ENCODE measurements at regions not wholly inside any gene's neighbourhood (a gene's known extent, or its start where the extent isn't known, plus 50 kb on each side); places are given as distances from the start of the nearest gene placed in this dataset.

DNA sequence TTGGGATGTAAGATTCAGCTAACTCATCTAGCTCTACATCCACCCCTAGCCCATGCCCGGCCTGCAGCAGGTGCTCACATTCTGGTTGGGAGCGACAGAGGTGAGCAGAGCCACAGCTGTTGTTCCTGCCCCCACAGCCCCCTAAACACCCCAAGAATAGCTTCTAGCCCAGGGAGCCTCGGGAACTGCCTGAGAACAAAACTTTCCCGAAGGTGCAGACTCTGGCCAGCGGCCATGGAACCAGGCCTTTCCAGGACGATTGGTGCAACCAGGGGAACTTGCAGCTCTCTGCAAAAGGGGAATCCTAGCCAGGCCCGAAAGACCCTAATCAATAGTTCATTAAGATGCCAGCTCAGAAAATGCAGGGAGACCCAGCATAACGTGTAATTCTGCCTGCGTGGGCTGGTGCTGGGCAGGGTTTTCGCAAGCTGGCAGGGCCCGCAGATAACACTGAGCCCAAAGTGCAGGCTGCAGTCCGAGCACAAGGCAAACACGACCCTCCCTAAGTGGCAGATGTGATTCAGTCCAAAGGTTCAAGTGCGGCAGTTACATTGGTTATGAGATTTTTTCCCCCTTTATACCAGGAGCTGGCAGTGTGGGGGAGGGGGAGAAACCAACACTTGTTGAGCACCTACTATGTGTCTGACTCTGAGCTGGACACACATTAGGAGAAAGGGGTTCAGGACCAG lies 122.5 kb upstream of the MAP1LC3B2 start (continued):
- TF ChIP-seq, protein P1, sequence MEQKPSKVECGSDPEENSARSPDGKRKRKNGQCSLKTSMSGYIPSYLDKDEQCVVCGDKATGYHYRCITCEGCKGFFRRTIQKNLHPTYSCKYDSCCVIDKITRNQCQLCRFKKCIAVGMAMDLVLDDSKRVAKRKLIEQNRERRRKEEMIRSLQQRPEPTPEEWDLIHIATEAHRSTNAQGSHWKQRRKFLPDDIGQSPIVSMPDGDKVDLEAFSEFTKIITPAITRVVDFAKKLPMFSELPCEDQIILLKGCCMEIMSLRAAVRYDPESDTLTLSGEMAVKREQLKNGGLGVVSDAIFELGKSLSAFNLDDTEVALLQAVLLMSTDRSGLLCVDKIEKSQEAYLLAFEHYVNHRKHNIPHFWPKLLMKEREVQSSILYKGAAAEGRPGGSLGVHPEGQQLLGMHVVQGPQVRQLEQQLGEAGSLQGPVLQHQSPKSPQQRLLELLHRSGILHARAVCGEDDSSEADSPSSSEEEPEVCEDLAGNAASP (CRISPR knock-in tag; IDR thresholded peaks at IDR 0.05; ENCODE audit: borderline replicate concordance), result no peak; the same call in 1 of the 2 replicates
- TF ChIP-seq RFXAP (CRISPR knock-in tag; IDR thresholded peaks at IDR 0.05; ENCODE audit: borderline replicate concordance) (no peak), SETDB1 (CRISPR knock-in tag; IDR thresholded peaks at IDR 0.05; ENCODE audit: borderline replicate concordance) (no peak), ZNF543 (CRISPR knock-in tag; IDR thresholded peaks at IDR 0.05) (no peak), ZNF143 (CRISPR knock-in tag; IDR thresholded peaks at IDR 0.05) (no peak), ZNF382 (CRISPR knock-in tag; IDR thresholded peaks at IDR 0.05; ENCODE audit: borderline replicate concordance) (no peak), ZFP90 (CRISPR knock-in tag; IDR thresholded peaks at IDR 0.05; ENCODE audit: borderline replicate concordance) (no peak), ZNF24 (IDR thresholded peaks at IDR 0.05) (no peak), MIXL1 (CRISPR knock-in tag; IDR thresholded peaks at IDR 0.05) (0 out of 2 replicates have a peak, but pooled peaks have one; percentile 33), PITX1 (CRISPR knock-in tag; IDR thresholded peaks at IDR 0.05) (peak; percentile 62), ZNF619 (CRISPR knock-in tag; IDR thresholded peaks at IDR 0.05) (no peak), ARHGAP35 (CRISPR knock-in tag; IDR thresholded peaks at IDR 0.05; ENCODE audit: borderline replicate concordance) (0 out of 2 replicates have a peak, but pooled peaks have one; percentile 16), DPF2 (CRISPR knock-in tag; IDR thresholded peaks at IDR 0.05; ENCODE audit: borderline replicate concordance, low read depth) (peak; percentile 70; the same call in 1 of the 2 replicates), PRPF4 (IDR thresholded peaks at IDR 0.05; ENCODE audit: low read depth, low read length, poor library complexity, severe bottlenecking) (no peak)
- TF ChIP-seq, protein P2, sequence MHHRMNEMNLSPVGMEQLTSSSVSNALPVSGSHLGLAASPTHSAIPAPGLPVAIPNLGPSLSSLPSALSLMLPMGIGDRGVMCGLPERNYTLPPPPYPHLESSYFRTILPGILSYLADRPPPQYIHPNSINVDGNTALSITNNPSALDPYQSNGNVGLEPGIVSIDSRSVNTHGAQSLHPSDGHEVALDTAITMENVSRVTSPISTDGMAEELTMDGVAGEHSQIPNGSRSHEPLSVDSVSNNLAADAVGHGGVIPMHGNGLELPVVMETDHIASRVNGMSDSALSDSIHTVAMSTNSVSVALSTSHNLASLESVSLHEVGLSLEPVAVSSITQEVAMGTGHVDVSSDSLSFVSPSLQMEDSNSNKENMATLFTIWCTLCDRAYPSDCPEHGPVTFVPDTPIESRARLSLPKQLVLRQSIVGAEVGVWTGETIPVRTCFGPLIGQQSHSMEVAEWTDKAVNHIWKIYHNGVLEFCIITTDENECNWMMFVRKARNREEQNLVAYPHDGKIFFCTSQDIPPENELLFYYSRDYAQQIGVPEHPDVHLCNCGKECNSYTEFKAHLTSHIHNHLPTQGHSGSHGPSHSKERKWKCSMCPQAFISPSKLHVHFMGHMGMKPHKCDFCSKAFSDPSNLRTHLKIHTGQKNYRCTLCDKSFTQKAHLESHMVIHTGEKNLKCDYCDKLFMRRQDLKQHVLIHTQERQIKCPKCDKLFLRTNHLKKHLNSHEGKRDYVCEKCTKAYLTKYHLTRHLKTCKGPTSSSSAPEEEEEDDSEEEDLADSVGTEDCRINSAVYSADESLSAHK (CRISPR knock-in tag; IDR thresholded peaks at IDR 0.05; ENCODE audit: borderline replicate concordance), result no peak
- TF ChIP-seq, protein P3, sequence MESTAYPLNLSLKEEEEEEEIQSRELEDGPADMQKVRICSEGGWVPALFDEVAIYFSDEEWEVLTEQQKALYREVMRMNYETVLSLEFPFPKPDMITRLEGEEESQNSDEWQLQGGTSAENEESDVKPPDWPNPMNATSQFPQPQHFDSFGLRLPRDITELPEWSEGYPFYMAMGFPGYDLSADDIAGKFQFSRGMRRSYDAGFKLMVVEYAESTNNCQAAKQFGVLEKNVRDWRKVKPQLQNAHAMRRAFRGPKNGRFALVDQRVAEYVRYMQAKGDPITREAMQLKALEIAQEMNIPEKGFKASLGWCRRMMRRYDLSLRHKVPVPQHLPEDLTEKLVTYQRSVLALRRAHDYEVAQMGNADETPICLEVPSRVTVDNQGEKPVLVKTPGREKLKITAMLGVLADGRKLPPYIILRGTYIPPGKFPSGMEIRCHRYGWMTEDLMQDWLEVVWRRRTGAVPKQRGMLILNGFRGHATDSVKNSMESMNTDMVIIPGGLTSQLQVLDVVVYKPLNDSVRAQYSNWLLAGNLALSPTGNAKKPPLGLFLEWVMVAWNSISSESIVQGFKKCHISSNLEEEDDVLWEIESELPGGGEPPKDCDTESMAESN (CRISPR knock-in tag; conservative IDR thresholded peaks at IDR 0.05), result 0 out of 2 replicates have a peak, but pooled peaks have one; percentile 42
- TF ChIP-seq, protein P4, sequence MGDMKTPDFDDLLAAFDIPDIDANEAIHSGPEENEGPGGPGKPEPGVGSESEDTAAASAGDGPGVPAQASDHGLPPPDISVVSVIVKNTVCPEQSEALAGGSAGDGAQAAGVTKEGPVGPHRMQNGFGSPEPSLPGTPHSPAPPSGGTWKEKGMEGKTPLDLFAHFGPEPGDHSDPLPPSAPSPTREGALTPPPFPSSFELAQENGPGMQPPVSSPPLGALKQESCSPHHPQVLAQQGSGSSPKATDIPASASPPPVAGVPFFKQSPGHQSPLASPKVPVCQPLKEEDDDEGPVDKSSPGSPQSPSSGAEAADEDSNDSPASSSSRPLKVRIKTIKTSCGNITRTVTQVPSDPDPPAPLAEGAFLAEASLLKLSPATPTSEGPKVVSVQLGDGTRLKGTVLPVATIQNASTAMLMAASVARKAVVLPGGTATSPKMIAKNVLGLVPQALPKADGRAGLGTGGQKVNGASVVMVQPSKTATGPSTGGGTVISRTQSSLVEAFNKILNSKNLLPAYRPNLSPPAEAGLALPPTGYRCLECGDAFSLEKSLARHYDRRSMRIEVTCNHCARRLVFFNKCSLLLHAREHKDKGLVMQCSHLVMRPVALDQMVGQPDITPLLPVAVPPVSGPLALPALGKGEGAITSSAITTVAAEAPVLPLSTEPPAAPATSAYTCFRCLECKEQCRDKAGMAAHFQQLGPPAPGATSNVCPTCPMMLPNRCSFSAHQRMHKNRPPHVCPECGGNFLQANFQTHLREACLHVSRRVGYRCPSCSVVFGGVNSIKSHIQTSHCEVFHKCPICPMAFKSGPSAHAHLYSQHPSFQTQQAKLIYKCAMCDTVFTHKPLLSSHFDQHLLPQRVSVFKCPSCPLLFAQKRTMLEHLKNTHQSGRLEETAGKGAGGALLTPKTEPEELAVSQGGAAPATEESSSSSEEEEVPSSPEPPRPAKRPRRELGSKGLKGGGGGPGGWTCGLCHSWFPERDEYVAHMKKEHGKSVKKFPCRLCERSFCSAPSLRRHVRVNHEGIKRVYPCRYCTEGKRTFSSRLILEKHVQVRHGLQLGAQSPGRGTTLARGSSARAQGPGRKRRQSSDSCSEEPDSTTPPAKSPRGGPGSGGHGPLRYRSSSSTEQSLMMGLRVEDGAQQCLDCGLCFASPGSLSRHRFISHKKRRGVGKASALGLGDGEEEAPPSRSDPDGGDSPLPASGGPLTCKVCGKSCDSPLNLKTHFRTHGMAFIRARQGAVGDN (CRISPR knock-in tag; IDR thresholded peaks at IDR 0.05), result peak; percentile 51
